VCaP (cell line): ENCODE measurements at regions not wholly inside any gene's neighbourhood (a gene's known extent, or its start where the extent isn't known, plus 50 kb on each side); places are given as distances from the start of the nearest gene placed in this dataset.

Experiments used
- H3K27ac ChIP-seq: fragments of 450-650 bp; 2 replicates; pipeline ENCODE4 v1.5.1; 2017
- CTCF ChIP-seq: fragments of 450-650 bp; conservative IDR thresholded peaks from 2 replicates; pipeline ENCODE4 v1.5.1; 2017; ENCODE audit warnings: mild to moderate bottlenecking, moderate library complexity

- no peak for TF ChIP-seq CTCF
- no peak overlapping the region for H3K27ac ChIP-seq
Measured at GRCh38 chr2:194135463-194135862, 1521.6 kb upstream of the SLC39A10 start.

DNA sequence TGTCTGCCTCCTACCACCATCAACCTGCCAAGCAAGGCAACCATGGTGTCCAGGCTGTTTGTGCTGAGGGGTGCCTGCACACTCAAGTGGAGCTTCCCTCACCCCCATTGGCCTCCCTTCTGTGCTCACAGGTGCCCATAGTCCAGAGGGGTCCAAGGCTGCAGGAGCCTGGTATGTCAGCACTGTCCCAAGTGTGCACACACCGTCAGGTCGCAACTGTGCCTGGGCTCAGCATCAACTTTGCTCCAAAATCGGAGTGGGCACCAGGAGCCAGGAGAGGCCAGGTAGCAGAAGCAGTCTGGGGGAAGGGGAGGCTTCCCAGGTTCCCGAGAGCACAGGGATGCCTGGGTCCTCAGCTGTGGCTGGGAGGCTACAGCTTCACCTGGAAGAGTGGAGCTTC, 1528.2 kb upstream of the SLC39A10 start:
- no peak overlapping the region for H3K27ac ChIP-seq
- TF ChIP-seq CTCF: no peak

DNA sequence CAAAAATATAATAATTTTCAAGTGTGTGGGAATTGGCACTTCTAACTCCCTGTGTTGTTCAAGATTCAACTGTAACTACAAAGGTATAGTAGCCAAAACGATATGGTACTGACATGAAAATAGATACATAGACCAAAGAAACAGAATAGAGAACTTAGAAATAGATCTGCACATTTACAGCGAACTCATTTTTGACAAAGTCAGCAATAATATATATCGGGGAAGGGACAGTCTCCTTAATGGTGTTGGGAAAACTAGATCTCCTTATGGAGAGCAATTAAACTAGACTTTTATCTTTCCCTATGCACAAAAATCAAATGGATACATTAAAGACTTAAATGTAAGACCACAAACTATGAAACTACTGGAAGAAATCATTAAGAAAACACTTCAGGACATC, 1530.6 kb upstream of the SLC39A10 start:
- TF ChIP-seq CTCF: no peak
- no peak overlapping the region for H3K27ac ChIP-seq

- no peak overlapping the region for H3K27ac ChIP-seq
- TF ChIP-seq CTCF: no peak
Measured at GRCh38 chr2:194116861-194117260, 1540.2 kb upstream of the SLC39A10 start.

GRCh38 chr2:194105358-194105757, 1551.7 kb upstream of the SLC39A10 start:
- TF ChIP-seq CTCF: no peak
- H3K27ac ChIP-seq: no peak overlapping the region

- TF ChIP-seq CTCF: no peak
- H3K27ac ChIP-seq: no peak overlapping the region
Measured at GRCh38 chr2:194104687-194105086, 1552.3 kb upstream of the SLC39A10 start.

- H3K27ac ChIP-seq: no peak overlapping the region
- TF ChIP-seq CTCF: no peak
Measured at GRCh38 chr2:194103941-194104659, 1552.9 kb upstream of the SLC39A10 start.
